22Rv1 (cell line): ENCODE measurements at regions not wholly inside any gene's neighbourhood (a gene's known extent, or its start where the extent isn't known, plus 50 kb on each side); places are given as distances from the start of the nearest gene placed in this dataset.

Experiments used
- CTCF ChIP-seq: fragments of 450-650 bp; IDR thresholded peaks from 2 replicates; pipeline ENCODE4 v1.5.1; 2017; ENCODE audit warnings: mild to moderate bottlenecking
- ZFX ChIP-seq: fragments of 450-650 bp; IDR thresholded peaks from 2 replicates; pipeline ENCODE4 v1.6.1; 2017; ENCODE audit warnings: antibody characterized with exemption, borderline replicate concordance

- no peak for TF ChIP-seq CTCF
- TF ChIP-seq ZFX = no peak
These were observed 278.0 kb upstream of the TCF4 start for GRCh38 chr18:55866006-55866405.
